Pons (tissue), 1 donor: ENCODE measurements at regions not wholly inside any gene's neighbourhood (a gene's known extent, or its start where the extent isn't known, plus 50 kb on each side); places are given as distances from the start of the nearest gene placed in this dataset.

Source experiments
- DNase-seq: peaks from one replicate; pipeline ENCODE4 v3.0.0-alpha.2; 2016; ENCODE audit warnings: low spot score

- DNase-seq, result no peak
Measured at GRCh38 chr2:7598402-7598801, 681.2 kb downstream of the RNF144A start.

DNA sequence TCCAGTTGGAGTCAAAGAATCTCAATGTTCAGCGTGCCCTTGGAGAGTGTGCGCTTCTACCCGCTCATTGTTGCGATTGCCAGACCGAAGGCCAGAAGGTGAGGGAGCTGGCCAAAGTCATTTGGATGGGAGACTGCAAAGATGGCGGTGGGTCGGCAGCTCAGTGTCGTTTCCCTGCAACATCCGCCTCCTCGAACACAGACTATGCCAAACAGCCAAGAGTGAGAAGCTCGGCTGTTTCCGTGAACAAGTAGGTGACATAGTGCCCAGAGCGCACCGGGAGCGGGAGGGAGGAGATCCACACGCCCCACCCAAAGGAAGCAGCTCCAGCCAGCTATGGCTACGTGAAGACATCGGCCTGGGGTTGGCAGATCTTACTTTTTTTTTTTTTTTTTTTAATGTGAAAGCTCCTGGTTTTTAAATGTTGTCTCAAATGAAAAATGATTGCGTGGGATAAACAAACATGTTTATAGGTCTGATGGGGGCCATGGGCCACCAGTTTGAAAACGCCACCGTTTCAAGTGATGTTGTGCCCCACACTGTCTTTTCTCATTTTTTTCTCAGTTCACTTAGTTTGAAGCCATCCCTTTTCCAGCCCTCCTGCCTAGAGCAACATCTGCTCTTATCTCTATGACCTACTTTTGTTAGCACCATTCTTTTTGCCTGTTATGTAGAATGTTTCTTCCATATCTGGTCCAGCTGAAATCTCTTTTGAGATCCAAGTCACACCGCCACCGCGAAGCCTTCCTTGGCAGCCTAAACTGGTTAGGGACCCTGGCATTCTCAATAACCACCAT, 682.4 kb downstream of the RNF144A start:
- no peak for DNase-seq

DNA sequence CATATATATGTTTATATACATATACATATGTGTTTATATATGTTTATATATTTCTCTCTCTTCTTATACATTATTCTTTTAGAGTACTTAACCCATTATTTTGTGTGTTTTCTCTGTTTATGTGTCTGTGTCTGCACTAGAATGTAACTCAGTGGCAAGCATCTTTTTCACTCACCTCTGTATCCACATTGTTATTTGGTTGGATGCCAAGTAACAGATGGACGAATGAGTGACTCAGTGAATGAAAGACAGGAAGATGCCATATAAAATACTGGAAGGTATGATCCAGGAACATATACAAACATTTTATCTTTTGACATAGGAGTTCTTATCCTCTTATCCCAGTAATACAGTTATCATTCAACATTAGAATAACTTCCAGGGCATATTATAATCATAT, 684.8 kb downstream of the RNF144A start:
- no peak for DNase-seq

DNA sequence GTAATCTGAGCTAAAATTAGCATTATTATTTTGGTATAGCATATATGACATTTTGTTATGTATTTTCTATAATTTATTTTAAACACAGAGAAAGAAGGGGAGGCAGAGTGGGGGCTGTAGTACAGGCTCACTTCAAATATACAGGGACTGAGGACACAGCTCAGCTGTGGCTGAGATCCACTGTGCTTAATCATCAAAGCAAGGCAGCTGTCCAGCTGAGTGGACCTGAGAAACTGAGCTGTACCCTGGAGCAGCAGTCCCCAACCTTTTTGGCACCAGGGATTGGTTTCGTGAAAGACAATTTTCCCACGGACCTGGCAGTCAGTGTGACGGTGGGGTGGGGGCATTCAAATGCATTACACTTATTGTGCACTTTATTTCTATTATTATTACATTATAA, 687.2 kb downstream of the RNF144A start:
- DNase-seq, result no peak

- no peak for DNase-seq
Measured at GRCh38 chr2:7607441-7608173, 690.4 kb downstream of the RNF144A start.

DNA sequence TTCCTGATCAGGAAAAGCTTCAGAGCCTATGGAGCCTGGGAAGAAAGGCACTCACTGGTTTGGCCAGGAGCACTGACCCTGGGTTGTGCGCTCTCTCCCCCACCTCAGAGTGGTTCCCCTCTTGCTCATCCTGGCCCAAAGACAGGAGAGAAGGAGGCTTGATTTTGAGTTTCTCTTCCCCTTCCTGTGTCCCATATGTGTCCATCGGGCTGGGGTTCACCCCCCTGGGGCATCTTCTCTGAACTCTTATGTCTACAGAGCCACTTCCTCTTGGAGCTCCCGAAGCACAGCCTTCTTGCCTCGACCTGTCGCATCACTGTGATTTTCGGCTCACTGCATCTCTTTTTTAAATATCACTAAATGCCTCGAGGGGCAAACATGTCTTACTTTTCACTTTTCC, 692.3 kb downstream of the RNF144A start:
- DNase-seq, result no peak

- no peak for DNase-seq
Measured at GRCh38 chr2:7609974-7610373, 692.8 kb downstream of the RNF144A start.

- DNase-seq, result no peak
Measured at GRCh38 chr2:7611750-7612149, 694.5 kb downstream of the RNF144A start.

DNA sequence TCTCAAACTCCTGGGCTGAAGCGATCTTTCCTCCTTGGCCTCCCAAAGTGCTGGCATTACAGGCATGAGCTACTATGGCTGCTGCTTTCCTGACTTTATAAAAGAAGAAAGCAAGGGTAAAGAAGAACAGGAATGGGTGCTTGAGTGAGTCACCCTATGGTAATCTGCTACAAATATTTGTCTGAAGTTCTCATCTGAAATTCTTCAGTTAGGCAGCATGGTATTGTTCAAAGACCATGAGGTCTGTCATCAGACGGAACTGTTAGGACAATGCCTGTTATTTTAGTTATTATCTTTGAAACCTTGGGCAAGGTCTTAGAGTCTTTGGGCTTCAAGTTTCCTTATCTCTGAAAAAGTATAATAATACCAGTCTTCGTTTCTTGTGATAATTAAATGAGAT, 695.8 kb downstream of the RNF144A start:
- no peak for DNase-seq

DNA sequence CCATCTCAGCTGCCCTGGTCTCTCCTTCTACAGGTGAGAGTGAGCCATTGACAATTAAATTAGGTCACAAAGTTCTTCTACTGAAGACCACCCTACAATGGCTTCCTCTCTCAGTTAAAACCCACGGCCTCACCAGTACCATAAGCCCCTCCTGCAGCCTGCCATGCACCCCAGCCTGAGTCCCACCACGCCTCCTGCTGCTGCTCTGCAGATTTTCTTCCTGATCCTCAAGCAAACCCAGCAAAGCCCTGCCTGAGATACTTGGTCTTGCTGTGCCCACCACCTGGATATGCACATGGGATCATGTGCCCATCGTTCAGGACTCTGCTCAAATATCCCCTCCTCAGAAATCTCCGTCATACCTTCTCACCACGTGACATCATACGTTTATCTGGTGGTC, 696.6 kb downstream of the RNF144A start:
- DNase-seq, result no peak

DNA sequence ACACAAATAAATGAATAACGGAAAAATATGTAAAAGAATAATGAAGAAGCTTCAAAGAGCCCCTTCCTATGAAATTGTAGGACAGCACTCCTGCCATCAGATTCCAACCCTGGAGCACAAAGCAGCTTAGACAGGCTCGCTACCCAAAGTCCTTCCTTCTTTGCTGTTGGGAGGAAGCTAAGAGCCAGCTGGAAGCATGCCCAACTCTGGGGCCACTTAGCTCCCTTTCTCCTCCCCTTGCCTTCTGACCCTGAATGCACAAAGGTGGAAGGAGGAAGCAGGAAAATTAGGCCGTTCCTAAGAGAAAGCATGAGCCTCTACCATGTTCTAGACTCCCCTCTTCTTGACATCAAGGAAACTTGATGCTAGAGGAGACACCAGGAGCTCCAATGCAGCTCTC, 700.8 kb downstream of the RNF144A start:
- no peak for DNase-seq

GRCh38 chr2:7619203-7619970, 702.2 kb downstream of the RNF144A start:
- no peak for DNase-seq

DNA sequence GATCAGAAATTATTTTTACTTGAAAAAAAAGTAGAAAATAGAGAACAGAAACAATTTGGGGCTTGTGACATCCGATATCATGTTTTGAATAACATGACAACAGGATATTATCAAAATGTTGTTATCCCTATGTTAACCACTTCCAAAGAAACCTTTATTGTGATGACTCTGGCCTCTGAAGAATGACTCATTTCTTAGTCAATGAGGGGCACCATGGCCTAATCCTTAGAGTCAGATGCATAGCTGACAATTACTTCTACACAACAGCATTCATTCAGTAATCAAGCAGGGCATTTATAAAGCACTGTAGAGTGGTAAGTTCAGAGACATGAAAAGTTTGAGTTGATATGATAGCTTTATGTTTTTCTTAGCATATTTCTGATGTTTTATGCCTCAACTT, 703.0 kb downstream of the RNF144A start:
- DNase-seq, result no peak

GRCh38 chr2:7621018-7621814, 704.0 kb downstream of the RNF144A start:
- DNase-seq, result no peak

DNA sequence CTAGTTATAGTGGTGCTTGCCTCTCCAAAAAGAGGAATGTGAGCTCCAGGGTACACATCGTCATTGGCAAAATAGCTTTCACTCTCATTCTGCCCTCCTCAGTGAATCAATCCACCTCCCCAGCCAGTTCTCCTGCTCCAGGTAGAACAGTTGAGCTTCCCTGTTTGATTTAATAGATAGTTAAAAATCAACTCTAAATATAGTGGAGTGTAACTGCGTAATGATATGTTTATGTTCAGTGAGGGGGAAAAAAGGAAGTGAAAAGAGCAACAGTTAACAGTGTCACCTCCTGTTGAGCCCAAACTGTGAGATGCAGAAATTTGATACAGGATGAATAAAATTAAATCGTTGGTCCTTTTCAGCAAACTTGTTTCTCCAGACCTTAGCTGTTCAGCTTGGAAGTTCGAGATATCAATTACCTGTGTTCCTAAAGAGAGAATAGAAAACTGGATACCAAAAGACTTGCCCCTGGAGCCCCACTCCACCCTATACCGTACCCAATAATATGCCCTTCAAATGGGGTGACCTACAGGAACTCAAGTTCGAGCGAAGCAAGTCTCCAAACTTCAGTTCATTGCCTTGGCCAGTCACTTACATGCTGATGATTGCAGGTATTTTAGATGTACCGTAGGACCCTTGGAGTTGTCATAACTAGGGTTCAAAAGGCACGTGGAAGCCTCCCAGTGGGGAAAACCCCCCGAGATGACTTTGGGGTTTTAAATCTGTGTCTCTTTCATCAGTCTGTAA, 708.4 kb downstream of the RNF144A start:
- DNase-seq, result no peak

DNA sequence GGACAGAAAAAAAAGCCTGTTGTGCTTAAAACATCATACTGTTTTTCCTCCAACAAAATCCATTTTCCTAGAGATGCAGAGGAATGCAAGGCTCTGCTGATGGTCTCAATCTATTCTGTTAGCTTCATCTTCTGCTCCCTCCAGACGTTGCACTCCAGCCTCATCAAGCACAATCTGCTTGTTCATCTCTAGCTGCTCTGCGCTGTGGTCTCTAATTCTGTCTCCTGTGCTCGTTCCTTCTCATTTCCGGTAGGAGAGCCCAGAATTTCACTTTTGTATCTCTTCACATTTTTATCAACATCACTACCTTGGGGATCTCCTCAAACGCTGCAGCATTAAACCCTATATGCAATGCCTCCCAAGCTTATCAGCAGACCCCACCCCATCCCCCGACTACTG, 708.9 kb downstream of the RNF144A start:
- DNase-seq, result no peak

DNA sequence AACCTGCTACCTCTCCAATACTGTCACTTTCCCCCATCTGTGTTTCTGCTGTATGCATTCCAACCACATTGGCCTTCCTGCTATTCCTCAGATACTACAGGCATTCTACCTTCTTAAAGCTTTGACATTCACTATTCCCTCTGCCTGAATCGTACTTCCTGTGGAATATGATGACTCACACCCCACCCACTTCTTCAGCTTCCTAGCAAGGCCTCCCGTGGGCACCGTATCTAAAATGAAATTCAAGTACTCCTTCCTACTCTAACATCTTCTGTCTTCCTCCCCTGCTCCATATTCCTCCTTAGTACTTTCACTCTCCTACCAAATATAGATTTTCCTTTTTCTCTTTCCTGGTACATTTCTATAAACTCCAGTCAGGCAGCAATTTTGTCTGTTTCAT, 710.4 kb downstream of the RNF144A start:
- DNase-seq, result no peak

DNA sequence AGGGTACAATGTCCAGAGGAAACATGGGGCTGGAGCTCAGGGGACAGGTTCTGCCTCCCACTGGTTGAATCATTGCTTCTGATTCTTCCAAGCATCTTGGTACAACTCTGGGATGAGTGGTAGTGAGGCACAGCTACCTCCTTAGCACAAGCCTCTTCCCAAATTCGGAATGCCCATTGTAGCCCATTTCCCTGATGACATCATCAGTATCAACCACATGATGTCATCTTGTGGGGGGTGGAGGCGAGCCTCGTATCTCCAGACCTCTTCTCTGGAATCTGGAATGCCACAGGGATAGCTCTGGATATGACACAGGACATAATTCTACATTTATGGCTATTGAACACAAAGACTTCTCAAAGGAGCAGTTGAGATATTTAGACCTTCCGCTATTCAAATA, 715.2 kb downstream of the RNF144A start:
- DNase-seq, result no peak

GRCh38 chr2:7633566-7634153, 716.4 kb downstream of the RNF144A start:
- DNase-seq, result peak; percentile 14

- DNase-seq, result peak; percentile 40
Measured at GRCh38 chr2:7634409-7634808, 717.2 kb downstream of the RNF144A start.

- no peak for DNase-seq
Measured at GRCh38 chr2:7639476-7639875, 722.3 kb downstream of the RNF144A start.
